CD4-positive, alpha-beta T cell (primary cell): ENCODE measurements at regions not wholly inside any gene's neighbourhood (a gene's known extent, or its start where the extent isn't known, plus 50 kb on each side); places are given as distances from the start of the nearest gene placed in this dataset.

ENCODE experiments used
- ATAC-seq: fragments of 200-7000 bp; cut with Tn5 transposase; one replicate; pipeline ENCODE4 v1.10.0; 2022; ENCODE audit warnings: mild to moderate bottlenecking; ENCODE audit not compliant: poor library complexity
- CTCF ChIA-PET: fragments of 350-600 bp; sonication (Branson Sonifier 250); formaldehyde crosslinking; loops from one replicate; lab custom pipeline; 2021; ENCODE audit warnings: antibody characterized with exemption, inconsistent platforms; lab: Charles Lee
- POLR2A ChIA-PET: fragments of 350-600 bp; sonication (Branson Sonifier 250); formaldehyde crosslinking; loops from one replicate; lab custom pipeline; 2021; ENCODE audit warnings: antibody characterized with exemption, inconsistent platforms; lab: Charles Lee
- DNase-seq, 14 experiments: peaks; one replicate each; pipeline ENCODE4 v3.0.0-alpha.2; 2013 to 2020; ENCODE audit warnings: mixed read lengths in 2 of 14
- H3K27ac ChIP-seq, 2 donors: one replicate each; pipeline versions ENCODE4 v1.5.1 to v1.7.0; 2013; ENCODE audit warnings: low read length in 2 of 2, low read depth in 1 of 2, mild to moderate bottlenecking in 1 of 2
- H3K27me3 ChIP-seq, 2 experiments: 1 replicate in 1 of 2; 2 replicates in 1 of 2; pipeline versions ENCODE4 v1.6.1 to v1.7.0; 2013; ENCODE audit warnings: low read length in 2 of 2, control low read depth in 1 of 2, mild to moderate bottlenecking in 1 of 2, moderate library complexity in 1 of 2; ENCODE audit not compliant: insufficient read depth in 2 of 2, control insufficient read depth in 1 of 2
- H3K36me3 ChIP-seq: one replicate; pipeline ENCODE4 v1.6.1; 2013; ENCODE audit warnings: low read length, control low read depth; ENCODE audit not compliant: insufficient read depth
- H3K4me1 ChIP-seq: one replicate; pipeline ENCODE4 v1.6.1; 2013; ENCODE audit warnings: low read length, control low read depth; ENCODE audit not compliant: insufficient read depth
- H3K4me3 ChIP-seq: one replicate; pipeline ENCODE4 v1.5.1; 2013; ENCODE audit warnings: mild to moderate bottlenecking, low read length, moderate library complexity
- H3K9me3 ChIP-seq, 2 experiments: 1 replicate in 1 of 2; 2 replicates in 1 of 2; pipeline versions ENCODE4 v1.6.1 to v1.7.0; 2013; ENCODE audit warnings: low read length in 2 of 2, mild to moderate bottlenecking in 2 of 2, control low read depth in 1 of 2, moderate library complexity in 1 of 2; ENCODE audit not compliant: control insufficient read depth in 1 of 2, insufficient read depth in 1 of 2
- H3K27ac Mint-ChIP-seq: one replicate; pipeline ENCODE4 v1.8.0; 2020; ENCODE audit warnings: mixed read lengths
- H3K27me3 Mint-ChIP-seq: one replicate; pipeline ENCODE4 v1.8.0; 2021; ENCODE audit warnings: mixed read lengths
- H3K36me3 Mint-ChIP-seq: one replicate; pipeline ENCODE4 v1.8.0; 2021; ENCODE audit warnings: low read depth, mixed read lengths
- H3K4me1 Mint-ChIP-seq: one replicate; pipeline ENCODE4 v1.8.0; 2021; ENCODE audit warnings: low read depth, mixed read lengths
- H3K4me3 Mint-ChIP-seq: one replicate; pipeline ENCODE4 v1.8.0; 2020; ENCODE audit warnings: mild to moderate bottlenecking, mixed read lengths
- H3K9me3 Mint-ChIP-seq: one replicate; pipeline ENCODE4 v1.8.0; 2020; ENCODE audit warnings: mixed read lengths
- CTCF ChIP-seq: fragments of 200-600 bp; IDR thresholded peaks from one replicate; pipeline ENCODE4 v1.8.0; 2022; ENCODE audit warnings: antibody characterized with exemption, mild to moderate bottlenecking
- intact Hi-C, 2 experiments: fragments of 100-400 bp; cut with DNase I in 1 of 2; cut with micrococcal nuclease in 1 of 2; formaldehyde crosslinking; loops; one replicate each; pipeline versions ENCODE4 v1.15.1 to v1.9.0; 2023 to 2025; cut with DNase I, micrococcal nuclease

- Histone ChIP-seq H3K27me3 (no peaks in the 10 kb centered on the region), H3K4me3 (no peak overlapping the region), H3K27ac (no peak overlapping the region), H3K4me1 (no peaks in the 10 kb centered on the region), H3K36me3 (no peaks in the 10 kb centered on the region), H3K9me3 (peaks cover 0 to 3% of the 10 kb centered on the region in 2 experiments)
- ChIA-PET CTCF (no interaction called here), POLR2A (no interaction called here)
- H3K27ac Mint-ChIP-seq, result no peak overlapping the region
- intact Hi-C loops, result no loop called here
- ATAC-seq (no peak), DNase-seq (no peak)
- no peak for TF ChIP-seq CTCF
- no peaks in the 10 kb centered on the region for H3K27me3 Mint-ChIP-seq
- no peaks in the 10 kb centered on the region for H3K36me3 Mint-ChIP-seq
- H3K4me1 Mint-ChIP-seq, result no peaks in the 10 kb centered on the region
- peaks cover 6% of the 10 kb centered on the region for H3K9me3 Mint-ChIP-seq
- H3K4me3 Mint-ChIP-seq, result no peak overlapping the region
These were observed 290.1 kb downstream of the MFSD1 start for GRCh38 chr3:159091936-159092335.

- intact Hi-C loops, result no loop called here
- ChIA-PET CTCF (no interaction called here), POLR2A (no interaction called here)
- DNase-seq (no peak), ATAC-seq (no peak)
- no peak overlapping the region for H3K4me3 Mint-ChIP-seq
- Histone ChIP-seq H3K36me3 (no peaks in the 10 kb centered on the region), H3K4me1 (no peaks in the 10 kb centered on the region), H3K27me3 (no peaks in the 10 kb centered on the region), H3K27ac (no peak overlapping the region), H3K9me3 (no peaks in the 10 kb centered on the region), H3K4me3 (no peak overlapping the region)
- H3K27me3 Mint-ChIP-seq, result no peaks in the 10 kb centered on the region
- no peaks in the 10 kb centered on the region for H3K4me1 Mint-ChIP-seq
- H3K36me3 Mint-ChIP-seq, result no peaks in the 10 kb centered on the region
- H3K27ac Mint-ChIP-seq, result no peak overlapping the region
- H3K9me3 Mint-ChIP-seq, result no peaks in the 10 kb centered on the region
- TF ChIP-seq CTCF, result no peak
These were observed 300.1 kb downstream of the MFSD1 start for GRCh38 chr3:159102001-159102400.

- H3K36me3 Mint-ChIP-seq, result no peaks in the 10 kb centered on the region
- Histone ChIP-seq H3K36me3 (no peaks in the 10 kb centered on the region), H3K9me3 (no peaks in the 10 kb centered on the region), H3K27ac (no peak overlapping the region), H3K4me3 (no peak overlapping the region), H3K27me3 (no peaks in the 10 kb centered on the region), H3K4me1 (no peaks in the 10 kb centered on the region)
- no peaks in the 10 kb centered on the region for H3K4me1 Mint-ChIP-seq
- ChIA-PET CTCF (no interaction called here), POLR2A (no interaction called here)
- no peak for TF ChIP-seq CTCF
- ATAC-seq (no peak), DNase-seq (no peak)
- no peak overlapping the region for H3K27ac Mint-ChIP-seq
- H3K27me3 Mint-ChIP-seq, result no peaks in the 10 kb centered on the region
- H3K9me3 Mint-ChIP-seq, result no peaks in the 10 kb centered on the region
- intact Hi-C loops, result no loop called here
- no peak overlapping the region for H3K4me3 Mint-ChIP-seq
These were observed 310.9 kb downstream of the MFSD1 start for GRCh38 chr3:159112724-159113123.
